MCF 10A (cell line): ENCODE measurements at regions not wholly inside any gene's neighbourhood (a gene's known extent, or its start where the extent isn't known, plus 50 kb on each side); places are given as distances from the start of the nearest gene placed in this dataset.

Source experiments
- BruUV-seq: library from RNA; stranded (reverse); fragments of 400-500 nt; replicated peaks from 2 replicates; lab custom pipeline; 2021; lab: Mats Ljungman, UMichigan
- CTCF ChIA-PET: fragments of 300-600 bp; sonication (Branson Sonifier 250); formaldehyde crosslinking; extraction: SDS; loops from one replicate; lab custom pipeline; 2021; ENCODE audit warnings: antibody characterized with exemption, inconsistent platforms; lab: Yijun Ruan, JAX
- POLR2A ChIA-PET: fragments of 300-600, 350-650 bp; sonication (Branson Sonifier 250); formaldehyde crosslinking; extraction: SDS; loops from one replicate; lab custom pipeline; 2020; ENCODE audit warnings: antibody characterized with exemption, inconsistent platforms; lab: Yijun Ruan, JAX
- DNase-seq: peaks from one replicate; pipeline ENCODE4 v3.0.0-alpha.2; 2018; ENCODE audit not compliant: unreplicated experiment
- H3K27ac Mint-ChIP-seq: one replicate; pipeline ENCODE4 v1.8.0; 2022; ENCODE audit warnings: mild to moderate bottlenecking, low read depth, mixed read lengths; ENCODE audit not compliant: unreplicated experiment
- H3K27me3 Mint-ChIP-seq: one replicate; pipeline ENCODE4 v1.8.0; 2022; ENCODE audit warnings: mixed read lengths; ENCODE audit not compliant: insufficient read depth, unreplicated experiment
- H3K36me3 Mint-ChIP-seq: one replicate; pipeline ENCODE4 v1.8.0; 2022; ENCODE audit warnings: mild to moderate bottlenecking, moderate library complexity, mixed read lengths; ENCODE audit not compliant: insufficient read depth, unreplicated experiment
- H3K4me1 Mint-ChIP-seq: one replicate; pipeline ENCODE4 v1.8.0; 2022; ENCODE audit warnings: mixed read lengths; ENCODE audit not compliant: insufficient read depth, unreplicated experiment
- H3K4me3 Mint-ChIP-seq: one replicate; pipeline ENCODE4 v1.8.0; 2022; ENCODE audit warnings: mild to moderate bottlenecking, moderate library complexity, mixed read lengths; ENCODE audit not compliant: unreplicated experiment
- H3K9me3 Mint-ChIP-seq: one replicate; pipeline ENCODE4 v1.8.0; 2022; ENCODE audit warnings: mixed read lengths; ENCODE audit not compliant: unreplicated experiment
- CTCF ChIP-seq: fragments of 200-600 bp; IDR thresholded peaks from one replicate; pipeline ENCODE4 v1.8.0; 2022; ENCODE audit warnings: antibody characterized with exemption, mild to moderate bottlenecking; ENCODE audit not compliant: unreplicated experiment
- intact Hi-C: fragments of 100-400 bp; cut with micrococcal nuclease; formaldehyde crosslinking; loops from 2 replicates; pipeline ENCODE4 v1.14.1; 2022

GRCh38 chr2:150789376-150789905, 302.0 kb upstream of the RND3 start:
- intact Hi-C loops, result no loop called here
- no TSS peak for BruUV-seq
- H3K27ac Mint-ChIP-seq, result no peak overlapping the region
- CTCF ChIA-PET, result interaction anchor here (0.7 kb wide), 1 partner anchor 48 kb away, joined by 3 read pairs; no protein-coding TSS in a partner anchor
- no peaks in the 10 kb centered on the region for H3K36me3 Mint-ChIP-seq
- POLR2A ChIA-PET, result no interaction called here
- H3K9me3 Mint-ChIP-seq, result peaks cover 15% of the 10 kb centered on the region
- no peaks in the 10 kb centered on the region for H3K27me3 Mint-ChIP-seq
- no peak overlapping the region for H3K4me3 Mint-ChIP-seq
- no peak for DNase-seq
- TF ChIP-seq CTCF, result no peak
- H3K4me1 Mint-ChIP-seq, result no peaks in the 10 kb centered on the region

GRCh38 chr2:150788426-150789140, 301.1 kb upstream of the RND3 start:
- no peak for TF ChIP-seq CTCF
- no peaks in the 10 kb centered on the region for H3K4me1 Mint-ChIP-seq
- no peak overlapping the region for H3K4me3 Mint-ChIP-seq
- intact Hi-C loops, result no loop called here
- POLR2A ChIA-PET, result no interaction called here
- no peak overlapping the region for H3K27ac Mint-ChIP-seq
- peaks cover 13% of the 10 kb centered on the region for H3K9me3 Mint-ChIP-seq
- CTCF ChIA-PET, result interaction anchor here (0.6 kb wide), 1 partner anchor 54 kb away, joined by 3 read pairs; no protein-coding TSS in a partner anchor
- BruUV-seq, result no TSS peak
- no peak for DNase-seq
- H3K27me3 Mint-ChIP-seq, result no peaks in the 10 kb centered on the region
- H3K36me3 Mint-ChIP-seq, result no peaks in the 10 kb centered on the region

- Mint-ChIP-seq H3K4me3 (no peak overlapping the region), H3K36me3 (no peaks in the 10 kb centered on the region), H3K27ac (no peak overlapping the region), H3K27me3 (no peaks in the 10 kb centered on the region), H3K4me1 (no peaks in the 10 kb centered on the region), H3K9me3 (peaks cover 8% of the 10 kb centered on the region)
- no peak for TF ChIP-seq CTCF
- ChIA-PET CTCF (interaction anchor here (0.6 to 0.7 kb wide), 2 partner anchors 55 to 105 kb away, joined by 3 read pairs; no protein-coding TSS in a partner anchor), POLR2A (no interaction called here)
- intact Hi-C loops, result no loop called here
- no peak for DNase-seq
- no TSS peak for BruUV-seq
Observed at GRCh38 chr2:150787353-150788093, 300.1 kb upstream of the RND3 start.

GRCh38 chr2:150784389-150784788, 296.9 kb upstream of the RND3 start:
- no peak for DNase-seq
- Mint-ChIP-seq H3K4me3 (no peak overlapping the region), H3K4me1 (no peaks in the 10 kb centered on the region), H3K27ac (no peak overlapping the region), H3K27me3 (no peaks in the 10 kb centered on the region), H3K36me3 (no peaks in the 10 kb centered on the region), H3K9me3 (no peaks in the 10 kb centered on the region)
- CTCF ChIA-PET, result interaction anchor here (0.7 to 0.9 kb wide), 2 partner anchors 14 to 269 kb away, joined by 3 to 5 read pairs; no protein-coding TSS in a partner anchor
- BruUV-seq, result no TSS peak
- TF ChIP-seq CTCF, result no peak
- intact Hi-C loops, result no loop called here
- POLR2A ChIA-PET, result no interaction called here
